B cell (primary cell): ENCODE measurements at regions not wholly inside any gene's neighbourhood (a gene's known extent, or its start where the extent isn't known, plus 50 kb on each side); places are given as distances from the start of the nearest gene placed in this dataset.

ENCODE experiments used
- ATAC-seq: fragments of 200-7000 bp; cut with Tn5 transposase; one replicate; pipeline ENCODE4 v1.10.0; 2021; ENCODE audit warnings: low read depth, mild to moderate bottlenecking, moderate number of reproducible peaks, moderate library complexity
- CTCF ChIA-PET: fragments of 350-600 bp; sonication (Branson Sonifier 250); formaldehyde crosslinking; loops from one replicate; lab custom pipeline; 2021; ENCODE audit warnings: antibody characterized with exemption, inconsistent platforms; lab: Charles Lee
- POLR2A ChIA-PET: fragments of 350-600 bp; sonication (Branson Sonifier 250); formaldehyde crosslinking; loops from one replicate; lab custom pipeline; 2021; ENCODE audit warnings: antibody characterized with exemption; lab: Charles Lee
- DNase-seq: peaks from one replicate; pipeline ENCODE4 v3.0.0; 2013
- H2AFZ ChIP-seq: 2 replicates; pipeline ENCODE4 v1.6.1; 2012; ENCODE audit warnings: mild to moderate bottlenecking, low read depth, low read length; ENCODE audit not compliant: insufficient read depth, poor library complexity, severe bottlenecking
- H3K27ac ChIP-seq, 2 donors: 1 replicate in 1 of 2; 2 replicates in 1 of 2; pipeline ENCODE4 v1.5.1; 2012 to 2013; ENCODE audit warnings: low read length in 2 of 2, mild to moderate bottlenecking in 2 of 2, moderate library complexity in 1 of 2
- H3K27me3 ChIP-seq, 4 experiments: fragments of 200-600 bp in 1 of 4; sonication (generic) in 1 of 4; replicated peaks in 1 of 4; 1 replicate in 2 of 4; 2 replicates in 2 of 4; pipeline versions ENCODE4 v1.6.1 to v1.7.0; 2013 to 2016; ENCODE audit warnings: low read length in 3 of 4, mild to moderate bottlenecking in 2 of 4, mixed read lengths in 1 of 4, moderate library complexity in 1 of 4; ENCODE audit not compliant: insufficient read depth in 4 of 4, control insufficient read depth in 3 of 4; ENCODE audit errors: control extremely low read depth in 1 of 4
- H3K36me3 ChIP-seq, 2 experiments: replicated peaks in 1 of 2; 1 replicate in 1 of 2; 2 replicates in 1 of 2; pipeline versions ENCODE4 v1.6.1 to v1.7.1; 2013; ENCODE audit warnings: low read length in 1 of 2; ENCODE audit not compliant: insufficient read depth in 2 of 2, control insufficient read depth in 1 of 2; ENCODE audit errors: control extremely low read depth in 1 of 2, extremely low read depth in 1 of 2
- H3K4me1 ChIP-seq, 2 donors: fragments of 200-600 bp in 1 of 2; sonication (generic) in 1 of 2; 1 replicate in 1 of 2; 2 replicates in 1 of 2; pipeline versions ENCODE4 v1.5.1 to v1.6.1; 2013 to 2017; ENCODE audit warnings: low read length in 2 of 2; ENCODE audit not compliant: control insufficient read depth in 2 of 2, insufficient read depth in 2 of 2
- H3K4me2 ChIP-seq: replicated peaks from 2 replicates; pipeline ENCODE3; 2012; ENCODE audit warnings: mild to moderate bottlenecking, low read depth, low read length; ENCODE audit not compliant: poor library complexity, severe bottlenecking
- H3K4me3 ChIP-seq, 5 experiments: fragments of 200-600 bp in 1 of 5; sonication (generic) in 1 of 5; 1 replicate in 3 of 5; 2 replicates in 2 of 5; pipeline versions ENCODE4 v1.5.1 to v1.7.0; 2011 to 2016; ENCODE audit warnings: low read length in 4 of 5, mild to moderate bottlenecking in 4 of 5, low read depth in 2 of 5, control low read depth in 1 of 5, moderate library complexity in 1 of 5; ENCODE audit not compliant: insufficient read depth in 1 of 5; ENCODE audit errors: control extremely low read depth in 1 of 5, extremely low read depth in 1 of 5
- H3K79me2 ChIP-seq: fragments of 200-600 bp; sonication (generic); one replicate; pipeline ENCODE4 v1.6.0; 2016; ENCODE audit warnings: low read length; ENCODE audit not compliant: control insufficient read depth, insufficient read depth
- H3K9ac ChIP-seq: fragments of 200-600 bp; sonication (generic); 2 replicates; pipeline ENCODE4 v1.6.1; 2017; ENCODE audit warnings: mild to moderate bottlenecking, low read length, moderate library complexity
- H3K9me3 ChIP-seq, 3 donors: one replicate each; pipeline versions ENCODE4 v1.6.1 to v1.7.1; 2013; ENCODE audit warnings: low read length in 2 of 3; ENCODE audit not compliant: control insufficient read depth in 2 of 3, insufficient read depth in 1 of 3; ENCODE audit errors: control extremely low read depth in 1 of 3
- H4K20me1 ChIP-seq: 2 replicates; pipeline ENCODE4 v1.6.0; 2012; ENCODE audit warnings: mild to moderate bottlenecking, low read length; ENCODE audit not compliant: insufficient read depth, control insufficient read depth, poor library complexity, severe bottlenecking
- H3K27ac Mint-ChIP-seq: one replicate; pipeline ENCODE4 v1.8.0; 2021; ENCODE audit warnings: mixed read lengths
- H3K27me3 Mint-ChIP-seq: one replicate; pipeline ENCODE4 v1.8.0; 2021; ENCODE audit warnings: mixed read lengths
- H3K4me1 Mint-ChIP-seq: one replicate; pipeline ENCODE4 v1.8.0; 2021; ENCODE audit warnings: mixed read lengths
- H3K4me3 Mint-ChIP-seq: one replicate; pipeline ENCODE4 v1.8.0; 2021; ENCODE audit warnings: mixed read lengths
- H3K9me3 Mint-ChIP-seq: one replicate; pipeline ENCODE4 v1.8.0; 2022; ENCODE audit warnings: mixed read lengths; ENCODE audit not compliant: insufficient read depth
- CTCF ChIP-seq: fragments of 200-600 bp; IDR thresholded peaks from one replicate; pipeline ENCODE4 v1.8.0; 2022; ENCODE audit warnings: antibody characterized with exemption, mild to moderate bottlenecking
- EZH2 ChIP-seq: IDR thresholded peaks from 2 replicates; pipeline ENCODE4 v1.6.1; 2012; ENCODE audit warnings: borderline replicate concordance, low read depth, mild to moderate bottlenecking, moderate library complexity, low read length; ENCODE audit not compliant: insufficient read depth, poor library complexity, severe bottlenecking
- WGBS: methylation state at CpG from one replicate; pipeline ENCODE4 v1.1.5; 2013; ENCODE audit warnings: missing lambda C conversion rate; ENCODE audit not compliant: insufficient coverage; 5-methylcytosine and 5-hydroxymethylcytosine counted together
- intact Hi-C: fragments of 100-400 bp; cut with micrococcal nuclease; formaldehyde crosslinking; loops from one replicate; pipeline ENCODE4 v1.10.0; 2022

- no peaks in the 10 kb centered on the region for H3K4me1 Mint-ChIP-seq
- Histone ChIP-seq H3K9me3 (no peaks in the 10 kb centered on the region), H3K36me3 (no peaks in the 10 kb centered on the region), H3K9ac (no peak overlapping the region), H3K4me1 (no peaks in the 10 kb centered on the region), H3K4me3 (no peak overlapping the region), H2AFZ (no peak overlapping the region), H3K27me3 (no peaks in the 10 kb centered on the region), H3K4me2 (no peak overlapping the region), H3K79me2 (no peaks in the 10 kb centered on the region), H3K27ac (no peak overlapping the region), H4K20me1 (no peaks in the 10 kb centered on the region)
- intact Hi-C loops: no loop called here
- no peak overlapping the region for H3K4me3 Mint-ChIP-seq
- ATAC-seq (no peak), DNase-seq (no peak)
- CTCF ChIA-PET: no interaction called here
- H3K27ac Mint-ChIP-seq: no peak overlapping the region
- H3K9me3 Mint-ChIP-seq: peaks cover 2% of the 10 kb centered on the region
- TF ChIP-seq EZH2 (no peak), CTCF (no peak)
- WGBS: no CpG with 5 or more reads among the region's 5 CpGs
- H3K27me3 Mint-ChIP-seq: no peaks in the 10 kb centered on the region
- POLR2A ChIA-PET: no interaction called here
Observed at GRCh38 chr18:40577239-40577980, 1377.6 kb upstream of the PIK3C3 start.

- Histone ChIP-seq H3K27ac (no peak overlapping the region), H3K4me2 (no peak overlapping the region), H3K36me3 (no peaks in the 10 kb centered on the region), H3K27me3 (no peaks in the 10 kb centered on the region), H3K4me1 (no peaks in the 10 kb centered on the region), H3K4me3 (no peak overlapping the region), H4K20me1 (no peaks in the 10 kb centered on the region), H3K9me3 (no peaks in the 10 kb centered on the region), H2AFZ (no peak overlapping the region), H3K79me2 (no peaks in the 10 kb centered on the region), H3K9ac (no peak overlapping the region)
- ChIA-PET CTCF (no interaction called here), POLR2A (no interaction called here)
- ATAC-seq: no peak
- no peak overlapping the region for H3K4me3 Mint-ChIP-seq
- no peak for DNase-seq
- no peaks in the 10 kb centered on the region for H3K27me3 Mint-ChIP-seq
- H3K27ac Mint-ChIP-seq: no peak overlapping the region
- no peak for TF ChIP-seq EZH2
- no peak for TF ChIP-seq CTCF
- intact Hi-C loops: no loop called here
- H3K9me3 Mint-ChIP-seq: peaks cover 2% of the 10 kb centered on the region
- H3K4me1 Mint-ChIP-seq: no peaks in the 10 kb centered on the region
- whole genome bisulfite sequencing: 60% methylated on average over 2 of the region's 4 CpGs
Observed at GRCh38 chr18:40576507-40577115, 1378.4 kb upstream of the PIK3C3 start.
